ENCODE measurements at regions not wholly inside any gene's neighbourhood (a gene's known extent, or its start where the extent isn't known, plus 50 kb on each side); places are given as distances from the start of the nearest gene placed in this dataset.

- Mint-ChIP-seq H3K36me3 (ENCODE audit: insufficient read depth, unreplicated experiment) (no peaks in the 10 kb centered on the region), H3K27ac (ENCODE audit: low read depth, unreplicated experiment) (no peak overlapping the region), H3K4me1 (ENCODE audit: insufficient read depth, unreplicated experiment) (no peaks in the 10 kb centered on the region), H3K4me3 (ENCODE audit: unreplicated experiment) (no peak overlapping the region), H3K27me3 (ENCODE audit: insufficient read depth, unreplicated experiment) (no peaks in the 10 kb centered on the region), H3K9me3 (ENCODE audit: unreplicated experiment) (no peaks in the 10 kb centered on the region)
- no TSS peak for BruUV-seq (replicated peaks)
- CTCF ChIA-PET: interaction anchor here (0.7 to 1.6 kb wide), 4 partner anchors 9 to 103 kb away, joined by 3 to 5 read pairs (median 3); no protein-coding TSS in a partner anchor
- POLR2A ChIA-PET: no interaction called here
- TF ChIP-seq CTCF (IDR thresholded peaks at IDR 0.05; ENCODE audit: unreplicated experiment): no peak
- intact Hi-C loops (cut with micrococcal nuclease): no loop called here
- no peak for DNase-seq (ENCODE audit: unreplicated experiment)
These were observed 326.3 kb downstream of the ETS1 start for GRCh38 chr11:128261011-128261421.

GRCh38 chr11:128260398-128260797 is 327.0 kb downstream of the ETS1 start:
- TF ChIP-seq CTCF (IDR thresholded peaks at IDR 0.05; ENCODE audit: unreplicated experiment): no peak
- Mint-ChIP-seq H3K27ac (ENCODE audit: low read depth, unreplicated experiment) (no peak overlapping the region), H3K4me1 (ENCODE audit: insufficient read depth, unreplicated experiment) (no peaks in the 10 kb centered on the region), H3K4me3 (ENCODE audit: unreplicated experiment) (no peak overlapping the region), H3K36me3 (ENCODE audit: insufficient read depth, unreplicated experiment) (no peaks in the 10 kb centered on the region), H3K27me3 (ENCODE audit: insufficient read depth, unreplicated experiment) (no peaks in the 10 kb centered on the region), H3K9me3 (ENCODE audit: unreplicated experiment) (no peaks in the 10 kb centered on the region)
- ChIA-PET POLR2A (interaction anchor here (2.6 kb wide), 1 partner anchor 12 kb away, joined by 6 read pairs; no protein-coding TSS in a partner anchor), CTCF (interaction anchor here (0.7 to 1.6 kb wide), 3 partner anchors 8 to 89 kb away, joined by 3 to 5 read pairs (median 3); no protein-coding TSS in a partner anchor)
- intact Hi-C loops (cut with micrococcal nuclease): no loop called here
- BruUV-seq (replicated peaks): no TSS peak
- DNase-seq (ENCODE audit: unreplicated experiment): no peak

- intact Hi-C loops (cut with micrococcal nuclease): no loop called here
- H3K27ac Mint-ChIP-seq (ENCODE audit: low read depth, unreplicated experiment): no peak overlapping the region
These were observed 327.5 kb downstream of the ETS1 start for GRCh38 chr11:128259816-128260215.

GRCh38 chr11:128254941-128255340 is 332.4 kb downstream of the ETS1 start:
- Mint-ChIP-seq H3K4me1 (ENCODE audit: insufficient read depth, unreplicated experiment) (peaks cover 9% of the 10 kb centered on the region), H3K27me3 (ENCODE audit: insufficient read depth, unreplicated experiment) (no peaks in the 10 kb centered on the region), H3K36me3 (ENCODE audit: insufficient read depth, unreplicated experiment) (no peaks in the 10 kb centered on the region), H3K27ac (ENCODE audit: low read depth, unreplicated experiment) (no peak overlapping the region), H3K9me3 (ENCODE audit: unreplicated experiment) (no peaks in the 10 kb centered on the region), H3K4me3 (ENCODE audit: unreplicated experiment) (no peak overlapping the region)
- no peak for DNase-seq (ENCODE audit: unreplicated experiment)
- TF ChIP-seq CTCF (IDR thresholded peaks at IDR 0.05; ENCODE audit: unreplicated experiment): no peak
- intact Hi-C loops (cut with micrococcal nuclease): no loop called here
- no TSS peak for BruUV-seq (replicated peaks)
- POLR2A ChIA-PET: interaction anchor here (0.6 kb wide), 1 partner anchor 24 kb away, joined by 3 read pairs; no protein-coding TSS in a partner anchor
- CTCF ChIA-PET: interaction anchor here (1.3 kb wide), 1 partner anchor 35 kb away, joined by 6 read pairs; no protein-coding TSS in a partner anchor

More at GRCh38 chr11:128259816-128260215, 327.5 kb downstream of the ETS1 start:
- H3K4me1 Mint-ChIP-seq (ENCODE audit: insufficient read depth, unreplicated experiment): no peaks in the 10 kb centered on the region
- no peaks in the 10 kb centered on the region for H3K9me3 Mint-ChIP-seq (ENCODE audit: unreplicated experiment)
- no peak for TF ChIP-seq CTCF (IDR thresholded peaks at IDR 0.05; ENCODE audit: unreplicated experiment)
- ChIA-PET CTCF (interaction anchor here (1.6 kb wide), 1 partner anchor 88 kb away, joined by 5 read pairs; no protein-coding TSS in a partner anchor), POLR2A (interaction anchor here (2.6 kb wide), 1 partner anchor 12 kb away, joined by 6 read pairs; no protein-coding TSS in a partner anchor)
- no TSS peak for BruUV-seq (replicated peaks)
- no peaks in the 10 kb centered on the region for H3K36me3 Mint-ChIP-seq (ENCODE audit: insufficient read depth, unreplicated experiment)
- no peak for DNase-seq (ENCODE audit: unreplicated experiment)
- H3K4me3 Mint-ChIP-seq (ENCODE audit: unreplicated experiment): no peak overlapping the region
- no peaks in the 10 kb centered on the region for H3K27me3 Mint-ChIP-seq (ENCODE audit: insufficient read depth, unreplicated experiment)

Data from MCF 10A (cell line).